Type B pancreatic cell (in vitro differentiated cells): ENCODE measurements at regions not wholly inside any gene's neighbourhood (a gene's known extent, or its start where the extent isn't known, plus 50 kb on each side); places are given as distances from the start of the nearest gene placed in this dataset.
A peak's percentile ranks its signal among the peaks of the same experiment; 100 is the strongest.

ENCODE experiments used
- DNase-seq: peaks from one replicate; pipeline ENCODE4 v3.0.0; 2021; ENCODE audit warnings: mixed read lengths; ENCODE audit not compliant: unreplicated experiment; ENCODE audit errors: extremely low spot score
- H3K27ac Mint-ChIP-seq: 2 replicates; pipeline ENCODE4 v1.8.0; 2021; ENCODE audit warnings: mild to moderate bottlenecking, mixed read lengths
- H3K27me3 Mint-ChIP-seq: 2 replicates; pipeline ENCODE4 v1.8.0; 2021; ENCODE audit warnings: mixed read lengths
- H3K36me3 Mint-ChIP-seq: 2 replicates; pipeline ENCODE4 v1.8.0; 2021; ENCODE audit warnings: mixed read lengths
- H3K4me1 Mint-ChIP-seq: one replicate; pipeline ENCODE4 v1.8.0; 2021; ENCODE audit warnings: mixed read lengths; ENCODE audit not compliant: unreplicated experiment
- H3K4me3 Mint-ChIP-seq: 2 replicates; pipeline ENCODE4 v1.8.0; 2021; ENCODE audit warnings: mild to moderate bottlenecking, mixed read lengths
- H3K9me3 Mint-ChIP-seq: 2 replicates; pipeline ENCODE4 v1.8.0; 2021; ENCODE audit warnings: mixed read lengths
- CTCF ChIP-seq: fragments of 200-600 bp; sonication (generic); conservative IDR thresholded peaks from 2 replicates; pipeline ENCODE4 v1.5.0; 2021; ENCODE audit warnings: antibody characterized with exemption, mild to moderate bottlenecking

- no peaks in the 10 kb centered on the region for H3K9me3 Mint-ChIP-seq
- no peak overlapping the region for H3K27ac Mint-ChIP-seq
- H3K27me3 Mint-ChIP-seq, result peaks cover 8% of the 10 kb centered on the region
- no peaks in the 10 kb centered on the region for H3K4me1 Mint-ChIP-seq
- no peak overlapping the region for H3K4me3 Mint-ChIP-seq
- no peak for DNase-seq
- H3K36me3 Mint-ChIP-seq, result no peaks in the 10 kb centered on the region
- no peak for TF ChIP-seq CTCF
Observed at GRCh38 chr21:25422610-25423608, 184.4 kb downstream of the MRPL39 start.

DNA sequence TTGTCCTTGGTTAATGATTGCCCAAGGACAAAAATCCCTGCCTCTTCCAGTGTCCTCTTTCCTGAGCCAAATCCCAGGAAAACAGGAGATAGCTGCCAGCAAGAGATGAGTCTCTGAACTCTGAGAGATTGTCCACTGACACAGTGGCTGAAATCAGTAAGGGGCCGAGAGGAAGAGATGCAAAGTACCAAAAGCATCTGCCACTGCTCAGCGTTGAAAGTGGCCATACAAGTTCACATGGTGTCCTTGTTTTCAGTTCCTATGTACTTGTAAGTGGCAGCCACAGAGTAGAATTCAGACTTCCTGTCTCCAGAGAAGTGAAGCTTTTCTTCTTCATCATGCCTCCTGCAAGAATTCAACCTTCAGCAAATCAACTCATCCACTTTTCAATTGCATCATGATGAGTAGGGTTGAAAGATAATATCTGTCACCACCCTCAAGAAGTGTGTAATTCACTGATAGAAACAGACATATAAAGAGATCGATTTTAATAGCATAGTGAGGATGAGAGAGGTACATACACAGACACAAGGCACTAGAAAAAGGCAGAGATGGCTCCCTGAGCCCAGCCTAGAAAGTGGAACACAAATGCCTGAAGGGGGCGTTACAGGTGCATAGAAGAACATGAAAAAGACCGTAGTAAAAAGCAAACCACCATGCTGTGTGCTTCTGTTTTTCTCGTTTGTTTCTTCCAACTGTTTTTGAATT, 185.8 kb downstream of the MRPL39 start:
- H3K36me3 Mint-ChIP-seq, result no peaks in the 10 kb centered on the region
- H3K4me3 Mint-ChIP-seq, result no peak overlapping the region
- no peaks in the 10 kb centered on the region for H3K4me1 Mint-ChIP-seq
- peaks cover 8% of the 10 kb centered on the region for H3K27me3 Mint-ChIP-seq
- no peak overlapping the region for H3K27ac Mint-ChIP-seq
- H3K9me3 Mint-ChIP-seq, result no peaks in the 10 kb centered on the region
- peak; percentile 56 for TF ChIP-seq CTCF
- DNase-seq, result no peak

DNA sequence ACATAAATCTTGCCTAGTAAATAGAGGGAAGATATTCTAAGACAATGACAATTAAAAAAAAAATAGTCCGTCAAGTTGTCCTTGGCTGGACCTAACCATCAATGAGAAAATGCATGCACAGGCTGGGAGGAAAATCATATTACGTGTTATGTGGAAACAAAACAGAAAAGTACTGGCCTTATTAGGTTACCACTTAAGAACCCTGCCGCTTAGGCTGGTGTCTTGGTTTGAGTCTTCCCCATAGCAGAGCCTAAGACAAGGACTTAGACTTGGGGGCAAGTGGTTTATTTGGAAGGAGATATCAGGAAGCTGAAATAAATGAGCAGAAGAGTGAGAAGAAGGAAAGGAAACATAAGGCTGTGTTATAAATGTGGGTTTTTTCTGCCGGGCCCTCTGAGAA, 186.4 kb downstream of the MRPL39 start:
- H3K4me3 Mint-ChIP-seq, result no peak overlapping the region
- H3K9me3 Mint-ChIP-seq, result no peaks in the 10 kb centered on the region
- no peaks in the 10 kb centered on the region for H3K4me1 Mint-ChIP-seq
- peaks cover 8% of the 10 kb centered on the region for H3K27me3 Mint-ChIP-seq
- no peak for DNase-seq
- TF ChIP-seq CTCF, result no peak
- no peak overlapping the region for H3K27ac Mint-ChIP-seq
- H3K36me3 Mint-ChIP-seq, result no peaks in the 10 kb centered on the region

DNA sequence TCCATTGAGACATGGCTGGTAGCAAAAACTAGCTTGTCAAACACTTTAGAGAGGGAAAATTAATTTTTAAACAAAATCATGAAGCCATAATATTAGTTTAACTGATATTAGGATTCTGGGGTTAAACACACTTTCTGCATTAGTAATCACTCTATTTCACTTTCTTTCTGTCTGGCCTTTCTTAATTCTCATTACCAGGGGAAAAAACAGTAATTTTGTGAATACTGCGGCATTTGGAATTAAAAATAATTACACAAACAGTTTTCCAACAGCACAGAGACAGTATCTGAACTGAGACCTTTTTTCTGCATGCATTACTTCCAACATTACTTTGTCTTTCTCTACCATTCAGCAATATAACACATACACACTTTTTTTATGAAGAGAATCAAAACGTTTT, 190.6 kb downstream of the MRPL39 start:
- no peaks in the 10 kb centered on the region for H3K36me3 Mint-ChIP-seq
- no peak for DNase-seq
- H3K9me3 Mint-ChIP-seq, result no peaks in the 10 kb centered on the region
- no peak overlapping the region for H3K27ac Mint-ChIP-seq
- no peak overlapping the region for H3K4me3 Mint-ChIP-seq
- no peaks in the 10 kb centered on the region for H3K4me1 Mint-ChIP-seq
- no peak for TF ChIP-seq CTCF
- H3K27me3 Mint-ChIP-seq, result peaks cover 7% of the 10 kb centered on the region

GRCh38 chr21:25412100-25412499, 195.2 kb downstream of the MRPL39 start:
- H3K36me3 Mint-ChIP-seq, result no peaks in the 10 kb centered on the region
- peaks cover 6% of the 10 kb centered on the region for H3K27me3 Mint-ChIP-seq
- no peak overlapping the region for H3K27ac Mint-ChIP-seq

More at GRCh38 chr21:25412100-25412499, 195.2 kb downstream of the MRPL39 start:
- no peaks in the 10 kb centered on the region for H3K4me1 Mint-ChIP-seq
- H3K4me3 Mint-ChIP-seq, result no peak overlapping the region
- H3K9me3 Mint-ChIP-seq, result no peaks in the 10 kb centered on the region
- no peak for DNase-seq
- no peak for TF ChIP-seq CTCF
